OCI-M2 (cell line): ENCODE measurements at regions not wholly inside any gene's neighbourhood (a gene's known extent, or its start where the extent isn't known, plus 50 kb on each side); places are given as distances from the start of the nearest gene placed in this dataset.
"Not testable (repeated sequence)": the region's sequence is repeated elsewhere in the genome, so short reads cannot be mapped to it uniquely, and the experiment has no call there.

Experiments used
- DNase-seq: peaks from one replicate; lab custom pipeline; 2025; ENCODE audit not compliant: unreplicated experiment; lab: John Stamatoyannopoulos, UW

DNA sequence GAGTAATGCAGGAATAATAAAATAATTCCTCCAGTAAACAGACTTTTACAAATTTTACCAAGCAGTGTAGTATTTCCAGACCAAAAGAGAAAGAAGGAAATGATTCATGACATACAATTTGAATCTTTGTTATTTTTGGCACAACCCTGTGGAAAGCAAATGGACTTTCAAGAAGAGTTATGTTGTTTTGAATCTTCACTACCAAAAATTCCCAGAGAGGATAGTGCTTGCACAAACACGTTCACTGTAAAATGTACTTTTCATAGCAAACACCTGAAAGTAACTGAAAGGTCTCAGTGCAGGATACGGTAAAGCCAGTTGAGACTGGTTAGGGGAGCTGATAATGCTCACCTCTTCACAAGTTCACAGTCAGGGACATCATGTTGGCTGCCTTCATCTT lies 107.1 kb downstream of the USP22 start:
- no peak for DNase-seq

DNA sequence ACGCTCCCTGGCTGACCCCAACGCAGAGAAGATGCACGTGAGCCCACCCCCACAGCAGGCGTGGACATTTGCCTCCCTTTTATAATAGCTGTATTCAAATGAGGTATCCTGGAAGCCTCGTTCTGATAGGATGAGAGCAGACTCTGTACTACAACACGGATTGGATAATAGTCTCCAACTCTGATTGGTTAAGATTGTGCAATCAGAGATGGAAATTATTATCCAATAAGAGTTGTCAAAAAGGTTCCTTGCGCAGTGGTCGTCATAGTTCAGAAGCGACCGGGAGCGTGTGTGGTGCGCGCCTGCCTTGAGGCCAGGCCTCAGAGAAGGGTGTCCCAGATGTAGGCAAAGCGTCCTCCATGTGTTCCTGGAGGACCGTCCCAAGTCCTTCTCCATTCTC lies 104.6 kb downstream of the USP22 start:
- no peak for DNase-seq

DNA sequence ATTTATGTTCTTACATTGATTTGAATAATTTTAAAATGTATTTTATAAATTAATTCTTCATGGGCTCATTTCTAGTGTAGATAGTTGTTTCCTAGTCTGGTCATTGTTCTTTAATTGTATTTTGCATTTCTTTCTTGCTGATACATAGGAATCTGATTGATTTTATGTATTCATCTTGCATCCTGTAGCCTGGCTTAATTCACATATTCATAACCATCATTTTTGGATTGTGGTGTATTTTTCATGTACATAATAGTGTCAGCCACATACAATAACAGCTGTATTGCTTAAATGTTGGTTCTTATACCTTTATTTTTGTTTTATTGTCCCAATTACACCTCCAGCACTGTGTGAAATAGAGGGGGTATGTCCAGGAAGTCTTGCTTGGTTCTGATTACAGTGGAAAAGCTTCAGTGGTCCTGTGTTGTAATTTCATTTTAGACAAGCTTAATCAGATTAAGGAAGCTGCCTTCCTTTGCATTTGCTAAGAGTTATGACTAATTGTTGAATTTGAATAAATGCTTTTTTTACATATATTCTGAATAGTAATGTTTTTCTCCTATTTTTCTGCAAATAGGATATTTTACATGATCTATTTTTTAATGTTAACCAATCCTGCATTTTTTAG lies 103.7 kb downstream of the USP22 start:
- DNase-seq: no peak

DNA sequence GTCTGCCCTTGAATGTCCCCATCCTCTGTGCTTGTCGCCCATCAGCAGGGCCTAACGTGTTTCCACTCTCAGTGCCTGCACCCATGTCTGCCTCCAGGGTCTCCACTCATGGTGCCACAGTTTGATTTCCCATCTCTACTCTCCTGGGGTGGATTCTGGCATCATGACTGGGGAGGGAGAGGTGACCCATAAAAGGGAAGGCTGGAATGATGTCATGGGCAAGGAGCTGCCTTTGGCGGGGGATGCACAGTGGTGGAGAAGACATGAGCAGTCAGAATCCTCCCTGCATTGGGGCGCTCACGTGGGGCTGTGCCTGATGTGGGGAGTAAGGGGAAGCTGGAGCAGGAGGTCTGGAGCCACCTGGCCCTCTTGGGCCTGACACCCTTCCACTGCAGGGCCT lies 100.9 kb downstream of the USP22 start:
- DNase-seq: no peak

DNA sequence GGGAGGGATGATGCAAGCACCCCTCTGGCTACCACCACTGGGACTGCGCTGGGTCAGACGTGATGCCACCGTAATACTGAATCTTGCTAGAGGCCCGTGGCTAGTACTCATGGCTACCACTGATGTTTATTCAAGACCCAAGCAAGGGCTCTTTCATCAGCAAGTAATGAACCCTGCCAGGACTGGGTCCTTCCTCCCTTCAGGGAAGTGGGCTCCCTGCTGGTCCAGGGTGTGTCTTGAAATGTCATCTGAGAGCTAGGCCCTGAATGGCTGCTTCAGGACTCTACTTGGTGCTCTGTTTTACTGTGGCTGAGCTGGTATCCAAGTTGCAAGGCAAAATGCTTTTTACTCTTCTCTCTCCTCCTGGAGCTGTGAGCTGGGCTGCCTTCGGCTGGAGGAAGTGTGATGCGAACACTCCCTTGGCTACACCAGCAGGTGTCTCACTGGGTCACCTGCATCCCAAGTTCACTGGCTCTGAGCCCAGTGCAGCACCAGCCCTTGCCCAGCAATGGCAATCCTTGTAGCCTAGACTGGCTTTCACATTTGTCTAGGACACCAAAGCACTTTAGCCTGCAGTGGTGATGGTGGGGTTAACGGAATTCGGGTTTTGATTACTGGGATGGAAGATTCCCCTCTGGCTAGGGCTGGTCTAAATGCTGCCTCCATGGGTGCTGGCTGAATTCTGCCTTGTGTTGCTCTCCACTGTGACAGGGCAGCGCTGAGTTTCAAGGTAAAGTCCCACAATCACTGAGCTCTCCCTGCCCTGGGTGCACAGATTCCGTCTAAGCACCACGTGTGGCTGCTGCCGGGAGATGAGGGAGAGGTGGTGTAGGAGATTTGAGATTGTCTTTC lies 98.6 kb downstream of the USP22 start:
- DNase-seq: no peak

DNA sequence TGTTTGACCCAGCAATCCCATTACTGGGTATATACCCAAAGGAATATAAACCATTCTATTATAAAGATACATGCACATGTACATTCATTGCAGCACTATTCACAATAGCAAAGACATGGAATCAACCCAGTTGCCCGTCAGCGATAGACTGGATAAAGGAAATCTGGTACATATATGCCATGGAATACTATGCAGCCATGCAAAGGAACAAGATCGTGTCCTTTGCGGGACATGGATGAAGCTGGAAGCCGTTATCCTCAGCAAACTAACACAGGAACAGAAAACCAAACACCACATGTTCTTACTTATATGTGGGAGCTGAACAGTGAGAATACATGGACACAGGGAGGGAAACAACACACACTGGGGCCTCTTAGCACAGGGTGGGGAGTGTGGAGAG lies 95.1 kb downstream of the USP22 start:
- not testable (repeated sequence) for DNase-seq

DNA sequence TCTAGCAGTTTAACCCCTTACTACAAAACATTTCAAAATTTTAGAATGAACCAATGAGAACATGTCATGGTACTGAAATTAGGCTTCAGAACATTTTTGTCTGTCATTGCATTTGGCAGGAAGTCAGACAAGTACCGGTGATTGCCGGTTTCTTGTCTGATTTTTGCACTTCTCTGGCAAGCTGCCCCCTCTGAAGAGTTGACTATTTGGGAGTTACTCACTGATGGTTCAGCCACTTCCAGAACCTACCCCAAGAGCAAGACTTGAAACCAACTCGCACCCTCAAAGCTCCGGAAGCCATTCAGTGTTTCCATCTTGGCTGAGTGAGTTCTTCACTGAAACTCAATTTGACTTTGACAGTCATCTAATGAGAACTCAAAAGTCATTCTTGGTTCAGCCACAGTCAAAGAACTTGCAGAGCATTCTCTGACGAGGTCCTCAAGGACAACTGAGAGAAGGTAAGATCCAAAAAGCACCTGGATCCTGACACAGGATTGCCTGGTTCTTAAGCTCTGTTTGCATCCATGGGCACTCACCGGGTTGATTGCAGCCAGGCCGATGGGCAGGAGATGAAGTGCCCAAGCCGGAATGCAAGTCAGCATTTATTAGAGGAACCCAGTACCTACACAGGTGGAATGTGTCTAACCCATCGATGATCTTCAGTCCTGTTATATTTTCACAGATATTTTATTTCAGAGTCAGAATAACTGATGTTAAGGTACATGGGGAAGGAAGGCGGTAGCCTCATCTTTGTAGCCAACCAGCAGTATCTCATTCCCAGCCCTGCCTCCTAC lies 93.6 kb downstream of the USP22 start:
- no peak for DNase-seq
